Left lung (tissue), 4 donors: ENCODE measurements at regions not wholly inside any gene's neighbourhood (a gene's known extent, or its start where the extent isn't known, plus 50 kb on each side); places are given as distances from the start of the nearest gene placed in this dataset.

Source experiments
- ATAC-seq: fragments of 200-7000 bp; cut with Tn5 transposase; one replicate; pipeline ENCODE4 v1.9.1; 2020; ENCODE audit warnings: moderate library complexity
- DNase-seq, 4 donors: peaks; one replicate each; pipeline ENCODE4 v3.0.0-alpha.2; 2013 to 2020
- H3K27ac ChIP-seq, 2 donors: fragments of 200-600 bp; sonication (generic) in 1 of 2; one replicate each; pipeline versions ENCODE4 v1.5.0 to v1.8.0; 2020 to 2021
- H3K27me3 ChIP-seq, 2 donors: fragments of 200-600 bp; sonication (generic) in 1 of 2; one replicate each; pipeline versions ENCODE4 v1.5.0 to v1.8.0; 2020 to 2021
- H3K36me3 ChIP-seq, 2 donors: fragments of 200-600 bp; sonication (generic) in 1 of 2; one replicate each; pipeline versions ENCODE4 v1.5.0 to v1.8.0; 2020 to 2021
- H3K4me1 ChIP-seq, 2 donors: fragments of 200-600 bp; one replicate each; pipeline ENCODE4 v1.8.0; 2021
- H3K4me3 ChIP-seq, 2 donors: fragments of 200-600 bp; sonication (generic) in 1 of 2; one replicate each; pipeline versions ENCODE4 v1.5.0 to v1.8.0; 2020 to 2021; ENCODE audit warnings: mild to moderate bottlenecking in 1 of 2
- H3K9me3 ChIP-seq, 2 donors: fragments of 200-600 bp; sonication (generic) in 1 of 2; one replicate each; pipeline versions ENCODE4 v1.5.0 to v1.8.0; 2020 to 2021
- CTCF ChIP-seq, 2 donors: fragments of 200-600 bp; sonication (generic) in 1 of 2; IDR thresholded peaks; one replicate each; pipeline versions ENCODE4 v1.5.0 to v1.8.0; 2021; ENCODE audit warnings: antibody characterized with exemption in 2 of 2
- intact Hi-C, 2 donors: fragments of 100-400 bp; cut with DNase I; formaldehyde crosslinking; loops; one replicate each; pipeline versions ENCODE4 v1.11.2 to v1.14.2; 2022
- donor health status: DM: no; HTN: yes; CAD: no.
- donor health status: DM: no; HTN: no; CAD: no.

GRCh38 chr6:140845701-140846100, 1287.0 kb upstream of the GJE1 start:
- ATAC-seq (no peak), DNase-seq (no peak)
- TF ChIP-seq CTCF (IDR thresholded peaks at IDR 0.05): no peak
- H3K27ac ChIP-seq: no peak overlapping the region
- intact Hi-C loops: no loop called here
- H3K9me3 ChIP-seq: no peaks in the 10 kb centered on the region
- H3K4me3 ChIP-seq: no peak overlapping the region
- no peaks in the 10 kb centered on the region for H3K4me1 ChIP-seq
- no peaks in the 10 kb centered on the region for H3K36me3 ChIP-seq
- no peaks in the 10 kb centered on the region for H3K27me3 ChIP-seq

- ATAC-seq (no peak), DNase-seq (no peak)
- intact Hi-C loops: no loop called here
- Histone ChIP-seq H3K27ac (no peak overlapping the region), H3K4me3 (no peak overlapping the region), H3K4me1 (no peaks in the 10 kb centered on the region), H3K36me3 (no peaks in the 10 kb centered on the region), H3K9me3 (no peaks in the 10 kb centered on the region), H3K27me3 (no peaks in the 10 kb centered on the region)
- no peak for TF ChIP-seq CTCF (IDR thresholded peaks at IDR 0.05)
Observed at GRCh38 chr6:140844167-140844566, 1288.6 kb upstream of the GJE1 start.

GRCh38 chr6:140833408-140833807, 1299.3 kb upstream of the GJE1 start:
- Histone ChIP-seq H3K4me3 (no peak overlapping the region), H3K36me3 (no peaks in the 10 kb centered on the region), H3K9me3 (no peaks in the 10 kb centered on the region), H3K27ac (peak overlapping the region in 1 of 2 donors; percentile 60), H3K4me1 (no peaks in the 10 kb centered on the region), H3K27me3 (no peaks in the 10 kb centered on the region)
- intact Hi-C loops: no loop called here
- no peak for TF ChIP-seq CTCF (IDR thresholded peaks at IDR 0.05)
- ATAC-seq (no peak), DNase-seq (no peak)

- ATAC-seq (no peak), DNase-seq (no peak)
- Histone ChIP-seq H3K4me3 (no peak overlapping the region), H3K27ac (no peak overlapping the region), H3K27me3 (no peaks in the 10 kb centered on the region), H3K36me3 (no peaks in the 10 kb centered on the region), H3K9me3 (no peaks in the 10 kb centered on the region), H3K4me1 (no peaks in the 10 kb centered on the region)
- intact Hi-C loops: no loop called here
- TF ChIP-seq CTCF (IDR thresholded peaks at IDR 0.05): no peak
Observed at GRCh38 chr6:140830666-140831065, 1302.1 kb upstream of the GJE1 start.

GRCh38 chr6:140828856-140829255, 1303.9 kb upstream of the GJE1 start:
- intact Hi-C loops: no loop called here

More at GRCh38 chr6:140828856-140829255, 1303.9 kb upstream of the GJE1 start:
- DNase-seq: no peak
- Histone ChIP-seq H3K36me3 (no peaks in the 10 kb centered on the region), H3K27me3 (no peaks in the 10 kb centered on the region), H3K4me1 (no peaks in the 10 kb centered on the region), H3K9me3 (no peaks in the 10 kb centered on the region), H3K27ac (no peak overlapping the region), H3K4me3 (no peak overlapping the region)
- no peak for TF ChIP-seq CTCF (IDR thresholded peaks at IDR 0.05)
- ATAC-seq: no peak
